ENCODE measurements at regions not wholly inside any gene's neighbourhood (a gene's known extent, or its start where the extent isn't known, plus 50 kb on each side); places are given as distances from the start of the nearest gene placed in this dataset.

DNA sequence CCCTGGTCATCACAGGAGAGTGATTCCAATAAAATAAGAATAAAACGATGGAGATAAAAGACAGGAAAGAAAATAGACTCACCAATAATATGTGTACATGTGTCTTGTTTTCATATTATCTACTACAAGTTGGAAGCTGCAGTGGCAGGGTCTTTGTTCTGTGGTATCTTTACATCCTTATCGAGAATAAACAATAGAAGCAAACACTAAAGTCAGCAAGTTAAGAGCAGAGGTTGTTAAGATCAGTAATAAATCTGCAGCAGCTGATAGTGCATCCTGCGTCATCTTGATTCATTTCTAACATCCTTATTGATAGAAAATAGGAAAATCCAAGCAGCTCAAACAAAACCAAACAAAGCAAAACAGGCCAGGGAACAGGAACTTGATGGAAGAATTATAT lies 107.4 kb downstream of the RPS29 start:
- TF ChIP-seq, protein P1, sequence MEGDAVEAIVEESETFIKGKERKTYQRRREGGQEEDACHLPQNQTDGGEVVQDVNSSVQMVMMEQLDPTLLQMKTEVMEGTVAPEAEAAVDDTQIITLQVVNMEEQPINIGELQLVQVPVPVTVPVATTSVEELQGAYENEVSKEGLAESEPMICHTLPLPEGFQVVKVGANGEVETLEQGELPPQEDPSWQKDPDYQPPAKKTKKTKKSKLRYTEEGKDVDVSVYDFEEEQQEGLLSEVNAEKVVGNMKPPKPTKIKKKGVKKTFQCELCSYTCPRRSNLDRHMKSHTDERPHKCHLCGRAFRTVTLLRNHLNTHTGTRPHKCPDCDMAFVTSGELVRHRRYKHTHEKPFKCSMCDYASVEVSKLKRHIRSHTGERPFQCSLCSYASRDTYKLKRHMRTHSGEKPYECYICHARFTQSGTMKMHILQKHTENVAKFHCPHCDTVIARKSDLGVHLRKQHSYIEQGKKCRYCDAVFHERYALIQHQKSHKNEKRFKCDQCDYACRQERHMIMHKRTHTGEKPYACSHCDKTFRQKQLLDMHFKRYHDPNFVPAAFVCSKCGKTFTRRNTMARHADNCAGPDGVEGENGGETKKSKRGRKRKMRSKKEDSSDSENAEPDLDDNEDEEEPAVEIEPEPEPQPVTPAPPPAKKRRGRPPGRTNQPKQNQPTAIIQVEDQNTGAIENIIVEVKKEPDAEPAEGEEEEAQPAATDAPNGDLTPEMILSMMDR (IDR thresholded peaks at IDR 0.05): no peak
- Histone ChIP-seq H3K27ac (no peak overlapping the region), H3K4me3 (no peak overlapping the region)
- no peak for DNase-seq (ENCODE audit: low spot score)

DNA sequence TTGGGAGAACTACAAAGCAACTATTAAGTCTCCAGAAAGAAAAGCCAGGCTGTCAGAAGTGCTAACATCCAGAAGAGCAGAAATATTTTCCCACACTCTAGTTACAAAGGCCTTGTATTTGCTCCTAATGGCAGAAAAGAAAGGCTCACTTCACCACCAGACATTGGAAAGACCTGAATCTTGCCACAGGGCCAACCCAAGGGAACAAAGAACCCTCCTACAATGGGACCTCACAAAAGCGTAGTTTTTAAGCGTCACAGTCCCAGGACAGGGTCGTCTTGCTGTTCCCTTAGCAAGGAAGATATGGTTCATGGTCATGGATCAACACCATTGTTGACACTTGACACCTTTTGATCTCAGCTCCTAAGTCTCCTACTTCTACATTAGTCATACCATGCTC lies 119.1 kb downstream of the RPS29 start:
- TF ChIP-seq, protein P1 (IDR thresholded peaks at IDR 0.05): no peak
- H3K27ac ChIP-seq: no peak overlapping the region
- no peak overlapping the region for H3K4me3 ChIP-seq
- DNase-seq (ENCODE audit: low spot score): no peak

DNA sequence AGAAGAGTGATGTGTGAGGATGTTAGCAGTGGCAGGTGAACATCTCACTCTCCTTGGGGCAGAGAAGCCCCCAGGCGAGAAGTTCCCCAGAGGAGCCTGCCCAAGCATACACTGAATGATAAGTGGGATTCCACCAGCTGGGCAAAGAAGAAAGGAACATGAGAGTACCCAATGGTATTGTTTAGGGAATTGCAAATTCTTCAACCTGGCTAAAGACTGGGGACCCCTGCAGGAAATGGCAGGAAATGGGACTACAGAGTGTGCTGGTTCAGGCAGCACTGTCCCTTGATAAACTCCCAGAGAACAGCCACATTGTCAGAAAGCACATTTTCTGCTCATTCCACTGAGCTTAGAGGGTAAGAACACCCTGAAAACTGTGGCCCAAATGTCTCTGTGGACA lies 121.3 kb downstream of the RPS29 start:
- Histone ChIP-seq H3K27ac (no peak overlapping the region), H3K4me3 (no peak overlapping the region)
- TF ChIP-seq, protein P1 (IDR thresholded peaks at IDR 0.05): no peak
- DNase-seq (ENCODE audit: low spot score): no peak

DNA sequence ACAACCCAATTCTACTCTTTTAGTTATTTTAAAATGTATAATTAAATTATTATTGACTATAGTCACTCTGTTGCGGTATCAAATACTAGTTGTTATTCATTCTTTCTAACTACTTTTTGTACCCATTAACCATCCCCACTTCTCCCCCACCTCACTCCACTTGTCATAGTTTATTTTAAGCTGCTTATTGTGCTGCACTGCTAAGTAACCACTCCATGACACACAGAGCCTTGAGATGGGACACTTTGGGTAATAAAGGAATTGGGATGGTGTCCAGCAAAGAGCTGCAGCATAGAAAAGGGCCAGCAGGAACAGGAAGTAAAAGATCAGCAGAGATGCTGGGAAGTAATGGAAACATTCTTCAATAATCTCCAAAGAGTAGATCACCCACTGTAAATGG lies 123.0 kb downstream of the RPS29 start:
- Histone ChIP-seq H3K4me3 (no peak overlapping the region), H3K27ac (no peak overlapping the region)
- DNase-seq (ENCODE audit: low spot score): no peak
- TF ChIP-seq, protein P1 (IDR thresholded peaks at IDR 0.05): no peak

DNA sequence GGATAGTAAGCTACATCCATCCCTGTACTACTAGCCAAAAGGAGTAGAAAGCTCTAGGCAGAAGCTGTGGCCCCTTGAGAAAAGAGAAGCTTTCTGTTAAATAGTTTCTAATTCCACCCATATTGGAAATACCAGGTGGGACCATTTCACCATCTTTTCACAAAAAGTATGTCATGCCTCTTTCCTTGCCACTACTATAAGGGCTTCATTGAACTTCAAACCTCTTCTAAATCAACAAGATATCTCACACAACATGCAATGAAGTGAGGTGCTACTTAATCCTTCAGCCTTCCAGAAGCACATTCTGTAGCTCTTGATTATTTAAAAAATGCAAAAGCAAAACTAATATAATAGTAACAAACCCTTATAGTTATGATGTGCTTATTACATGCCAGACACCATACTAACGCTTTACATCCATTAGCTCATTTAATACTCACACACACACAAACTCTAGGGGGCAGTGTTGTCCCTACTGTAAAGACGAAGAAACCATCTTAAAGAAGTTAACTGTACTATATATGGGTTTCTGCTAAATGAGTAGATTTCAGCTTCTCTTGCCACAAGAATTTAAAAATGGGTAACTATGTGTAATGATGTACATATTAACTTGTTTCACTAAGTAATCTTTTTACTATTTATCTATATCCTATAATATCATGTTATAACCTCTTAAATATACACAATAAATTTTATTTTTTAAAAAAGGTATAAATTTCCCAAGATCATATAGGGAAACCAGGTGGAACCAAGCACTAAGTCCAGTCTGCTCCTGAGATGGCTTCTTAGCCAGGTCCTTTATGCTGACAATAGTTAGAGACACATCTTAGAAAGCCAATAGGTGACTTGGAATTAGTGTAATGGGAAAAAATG lies 124.4 kb downstream of the RPS29 start:
- no peak overlapping the region for H3K4me3 ChIP-seq
- DNase-seq (ENCODE audit: low spot score): no peak
- H3K27ac ChIP-seq: no peak overlapping the region
- TF ChIP-seq, protein P1 (IDR thresholded peaks at IDR 0.05): peak; percentile 22

DNA sequence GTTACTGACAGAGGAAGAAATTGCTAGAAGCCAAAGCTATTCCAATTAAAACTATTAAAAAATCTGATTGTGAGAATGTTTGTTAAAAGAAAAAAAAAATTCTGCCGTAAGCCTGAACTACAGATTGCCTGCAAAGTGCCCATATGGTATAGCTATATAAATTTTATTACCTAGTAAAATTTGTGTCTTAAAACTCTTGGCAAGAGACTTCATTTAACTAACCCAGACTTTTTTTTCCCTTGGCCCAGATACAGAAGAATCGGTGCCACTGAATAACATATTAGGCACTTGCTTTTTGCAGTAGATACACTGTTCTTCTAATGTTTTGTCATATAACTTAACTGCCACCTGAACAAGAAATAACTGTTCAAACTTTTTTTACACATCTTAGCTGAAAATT lies 125.5 kb downstream of the RPS29 start:
- TF ChIP-seq, protein P1 (IDR thresholded peaks at IDR 0.05): no peak
- no peak overlapping the region for H3K4me3 ChIP-seq
- no peak for DNase-seq (ENCODE audit: low spot score)
- H3K27ac ChIP-seq: no peak overlapping the region

DNA sequence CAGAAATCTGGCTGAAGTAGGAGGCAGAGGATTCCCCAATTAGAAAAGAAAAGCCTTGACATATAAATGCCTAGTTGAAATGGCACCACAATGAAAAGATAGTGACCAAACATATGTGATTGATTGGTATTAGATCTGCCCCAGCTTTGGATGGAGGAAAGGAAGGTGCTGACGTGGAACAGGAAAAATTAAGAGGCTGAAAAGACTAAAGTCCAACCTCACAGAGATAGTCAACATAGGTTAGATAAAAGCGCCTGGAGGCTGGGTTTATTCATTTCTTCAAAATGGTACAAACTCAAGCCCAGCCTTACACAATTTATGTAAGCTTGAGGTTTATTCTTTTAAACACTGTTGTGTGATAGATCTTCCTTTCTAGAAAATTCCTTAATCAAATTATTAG lies 129.6 kb downstream of the RPS29 start:
- Histone ChIP-seq H3K4me3 (no peak overlapping the region), H3K27ac (no peak overlapping the region)
- no peak for DNase-seq (ENCODE audit: low spot score)
- TF ChIP-seq, protein P1 (IDR thresholded peaks at IDR 0.05): no peak

All from coronary artery (tissue), 2 donors.